ENCODE measurements at regions not wholly inside any gene's neighbourhood (a gene's known extent, or its start where the extent isn't known, plus 50 kb on each side); places are given as distances from the start of the nearest gene placed in this dataset.
A peak's percentile ranks its signal among the peaks of the same experiment; 100 is the strongest.
"Not testable (repeated sequence)": the region's sequence is repeated elsewhere in the genome, so short reads cannot be mapped to it uniquely, and the experiment has no call there.

- DNase-seq: no peak
Observed at GRCh38 chr14:83023369-83023768, 1489.7 kb upstream of the SEL1L start.

- DNase-seq: no peak
Observed at GRCh38 chr14:83041224-83041623, 1507.6 kb upstream of the SEL1L start.

- DNase-seq: no peak
Observed at GRCh38 chr14:83042858-83043257, 1509.2 kb upstream of the SEL1L start.

GRCh38 chr14:83044001-83044400 is 1510.3 kb upstream of the SEL1L start:
- DNase-seq: no peak

- no peak for DNase-seq
Observed at GRCh38 chr14:83047059-83047830, 1513.6 kb upstream of the SEL1L start.

- no peak for DNase-seq
Observed at GRCh38 chr14:83053022-83053710, 1519.5 kb upstream of the SEL1L start.

- DNase-seq: no peak
Observed at GRCh38 chr14:83058068-83058467, 1524.4 kb upstream of the SEL1L start.

- peak in 1 of 2 experiments; percentile 25 for DNase-seq
Observed at GRCh38 chr14:83071888-83072501, 1538.3 kb upstream of the SEL1L start.

- DNase-seq: no peak
Observed at GRCh38 chr14:83085136-83085535, 1551.5 kb upstream of the SEL1L start.

- DNase-seq: no peak
Observed at GRCh38 chr14:83085725-83086124, 1552.1 kb upstream of the SEL1L start.

- not testable (repeated sequence) for DNase-seq
Observed at GRCh38 chr14:83091991-83092956, 1558.6 kb upstream of the SEL1L start.

GRCh38 chr14:83096092-83096491 is 1562.4 kb upstream of the SEL1L start:
- DNase-seq: no peak

GRCh38 chr14:83101846-83102245 is 1568.2 kb upstream of the SEL1L start:
- no peak for DNase-seq

- no peak for DNase-seq
Observed at GRCh38 chr14:83118029-83118428, 1584.4 kb upstream of the SEL1L start.

- DNase-seq: no peak
Observed at GRCh38 chr14:83120187-83120586, 1586.5 kb upstream of the SEL1L start.

GRCh38 chr14:83126076-83126475 is 1592.4 kb upstream of the SEL1L start:
- no peak for DNase-seq

GRCh38 chr14:83128783-83129182 is 1595.1 kb upstream of the SEL1L start:
- DNase-seq: no peak

GRCh38 chr14:83129496-83129895 is 1595.8 kb upstream of the SEL1L start:
- DNase-seq: no peak

GRCh38 chr14:83133981-83134645 is 1600.5 kb upstream of the SEL1L start:
- DNase-seq: no peak

- DNase-seq: no peak
Observed at GRCh38 chr14:83140756-83141155, 1607.1 kb upstream of the SEL1L start.

GRCh38 chr14:83147006-83147405 is 1613.4 kb upstream of the SEL1L start:
- no peak for DNase-seq

- no peak for DNase-seq
Observed at GRCh38 chr14:83151571-83151970, 1617.9 kb upstream of the SEL1L start.

All from NCI-H526 (cell line).